NT2/D1 (cell line): ENCODE measurements at regions not wholly inside any gene's neighbourhood (a gene's known extent, or its start where the extent isn't known, plus 50 kb on each side); places are given as distances from the start of the nearest gene placed in this dataset.
"Not testable (repeated sequence)": the region's sequence is repeated elsewhere in the genome, so short reads cannot be mapped to it uniquely, and the experiment has no call there.

Experiments used
- DNase-seq: peaks from one replicate; pipeline ENCODE4 v3.0.0-alpha.2; 2011; ENCODE audit warnings: low read depth, low spot score
- H3K27me3 ChIP-seq: 2 replicates; pipeline ENCODE4 v1.6.0; 2011; ENCODE audit warnings: mild to moderate bottlenecking; ENCODE audit not compliant: insufficient read length, insufficient read depth
- H3K36me3 ChIP-seq: 2 replicates; pipeline ENCODE4 v1.6.1; 2011; ENCODE audit warnings: mild to moderate bottlenecking, low read length, mixed read lengths; ENCODE audit not compliant: insufficient read depth, insufficient read length
- H3K4me1 ChIP-seq: 2 replicates; pipeline ENCODE4 v1.5.1; 2011; ENCODE audit not compliant: insufficient read depth, insufficient read length
- H3K4me3 ChIP-seq: 2 replicates; pipeline ENCODE4 v1.5.1; 2011; ENCODE audit warnings: low read depth; ENCODE audit not compliant: insufficient read length
- H3K9ac ChIP-seq: 2 replicates; pipeline ENCODE4 v1.6.0; 2011; ENCODE audit warnings: low read depth; ENCODE audit not compliant: insufficient read length
- H3K9me3 ChIP-seq: 2 replicates; pipeline ENCODE4 v1.5.1; 2011; ENCODE audit warnings: mild to moderate bottlenecking, low read length; ENCODE audit not compliant: insufficient read depth
- SUZ12 ChIP-seq: IDR thresholded peaks from 2 replicates; pipeline ENCODE4 v1.6.1; 2011; ENCODE audit not compliant: insufficient read length, insufficient read depth; ENCODE audit errors: extremely low read depth
- YY1 ChIP-seq: IDR thresholded peaks from 2 replicates; pipeline ENCODE4 v1.6.1; 2011; ENCODE audit not compliant: insufficient read length, insufficient read depth
- ZNF274 ChIP-seq: IDR thresholded peaks from 2 replicates; pipeline ENCODE4 v1.6.1; 2011; ENCODE audit warnings: mild to moderate bottlenecking, low read depth, low read length

- Histone ChIP-seq H3K4me3 (no peak overlapping the region), H3K36me3 (no peaks in the 10 kb centered on the region), H3K27me3 (no peaks in the 10 kb centered on the region), H3K9me3 (no peaks in the 10 kb centered on the region), H3K9ac (no peak overlapping the region), H3K4me1 (no peaks in the 10 kb centered on the region)
- TF ChIP-seq SUZ12 (no peak), YY1 (no peak), ZNF274 (no peak)
- no peak for DNase-seq
Observed at GRCh38 chr1:143619851-143620250, 351.9 kb downstream of the FAM72C start.

- TF ChIP-seq ZNF274 (no peak), SUZ12 (no peak), YY1 (no peak)
- Histone ChIP-seq H3K4me3 (no peak overlapping the region), H3K9ac (no peak overlapping the region), H3K27me3 (no peaks in the 10 kb centered on the region), H3K36me3 (no peaks in the 10 kb centered on the region), H3K9me3 (no peaks in the 10 kb centered on the region), H3K4me1 (no peaks in the 10 kb centered on the region)
- no peak for DNase-seq
Observed at GRCh38 chr1:143611159-143611558, 360.6 kb downstream of the FAM72C start.

GRCh38 chr1:143610196-143610595, 361.6 kb downstream of the FAM72C start:
- Histone ChIP-seq H3K4me1 (no peaks in the 10 kb centered on the region), H3K4me3 (no peak overlapping the region), H3K9ac (no peak overlapping the region), H3K9me3 (no peaks in the 10 kb centered on the region), H3K27me3 (no peaks in the 10 kb centered on the region), H3K36me3 (no peaks in the 10 kb centered on the region)
- TF ChIP-seq SUZ12: no peak
- no peak for TF ChIP-seq YY1
- no peak for TF ChIP-seq ZNF274
- DNase-seq: no peak

- H3K27me3 ChIP-seq: no peaks in the 10 kb centered on the region
- H3K9me3 ChIP-seq: no peaks in the 10 kb centered on the region
- H3K4me3 ChIP-seq: no peak overlapping the region
- H3K36me3 ChIP-seq: no peaks in the 10 kb centered on the region
- no peaks in the 10 kb centered on the region for H3K4me1 ChIP-seq
- TF ChIP-seq YY1: no peak
- no peak for TF ChIP-seq ZNF274
- no peak for TF ChIP-seq SUZ12
- no peak for DNase-seq
- no peak overlapping the region for H3K9ac ChIP-seq
Observed at GRCh38 chr1:143604887-143605286, 366.9 kb downstream of the FAM72C start.

DNA sequence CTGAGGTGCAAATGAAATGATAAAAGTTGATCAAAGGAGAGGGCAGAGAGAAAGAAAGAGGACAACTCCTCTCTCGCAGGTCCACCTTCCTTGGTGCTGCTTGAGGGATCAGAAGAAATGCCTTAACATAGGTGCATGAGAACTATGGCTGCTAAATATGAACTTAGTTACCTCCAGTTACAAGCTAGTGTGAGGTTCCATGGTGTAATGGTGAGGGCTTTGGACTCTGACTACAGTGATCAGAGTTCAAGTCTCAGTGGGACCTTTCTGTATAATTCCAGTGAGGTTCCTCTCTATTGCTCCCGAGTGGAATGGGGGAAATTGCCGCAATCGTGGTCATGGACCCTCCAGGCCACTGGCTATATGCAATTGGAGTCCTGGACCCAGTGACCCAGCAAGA, 387.3 kb downstream of the FAM72C start:
- TF ChIP-seq ZNF274: no peak
- no peak for TF ChIP-seq SUZ12
- no peak for TF ChIP-seq YY1
- Histone ChIP-seq H3K9ac (no peak overlapping the region), H3K4me3 (no peak overlapping the region), H3K27me3 (no peaks in the 10 kb centered on the region), H3K9me3 (no peaks in the 10 kb centered on the region), H3K36me3 (no peaks in the 10 kb centered on the region), H3K4me1 (no peaks in the 10 kb centered on the region)
- no peak for DNase-seq

DNA sequence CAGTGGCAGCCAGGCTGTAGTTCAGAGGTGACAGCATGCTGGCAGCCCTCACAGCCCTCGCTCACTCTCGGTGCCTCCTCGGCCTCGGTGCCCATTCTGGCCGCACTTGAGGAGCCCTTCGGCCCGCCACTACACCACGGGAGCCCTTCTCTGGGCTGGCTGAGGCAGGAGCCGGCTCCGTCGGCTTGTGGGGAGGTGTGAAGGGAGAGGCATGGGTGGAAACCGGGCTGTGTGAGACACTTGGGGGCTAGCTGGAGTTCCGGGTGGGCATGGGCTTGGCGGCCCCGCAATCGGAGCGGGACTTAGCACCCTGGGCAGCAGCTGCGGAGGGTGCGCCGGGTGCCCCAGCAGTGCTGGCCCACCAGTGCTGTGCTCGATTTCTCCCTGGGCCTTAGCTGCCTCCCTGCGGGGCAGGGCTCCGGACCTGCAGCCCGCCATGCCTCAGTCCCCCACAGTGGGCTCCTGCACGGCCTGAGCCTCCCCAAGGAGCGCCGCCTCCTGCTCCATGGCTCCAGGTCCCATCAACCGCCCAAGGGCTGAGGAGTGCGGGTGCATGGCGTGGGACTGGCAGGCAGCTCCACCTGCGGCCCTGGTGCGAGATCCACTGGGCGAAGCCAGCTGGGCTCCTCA, 396.8 kb downstream of the FAM72C start:
- Histone ChIP-seq H3K27me3 (no peaks in the 10 kb centered on the region), H3K36me3 (no peaks in the 10 kb centered on the region), H3K4me1 (no peaks in the 10 kb centered on the region), H3K9ac (no peak overlapping the region), H3K9me3 (no peaks in the 10 kb centered on the region; the same call in 1 of the 2 replicates), H3K4me3 (no peak overlapping the region)
- DNase-seq: no peak
- no peak for TF ChIP-seq YY1
- no peak for TF ChIP-seq ZNF274
- TF ChIP-seq SUZ12: no peak

DNA sequence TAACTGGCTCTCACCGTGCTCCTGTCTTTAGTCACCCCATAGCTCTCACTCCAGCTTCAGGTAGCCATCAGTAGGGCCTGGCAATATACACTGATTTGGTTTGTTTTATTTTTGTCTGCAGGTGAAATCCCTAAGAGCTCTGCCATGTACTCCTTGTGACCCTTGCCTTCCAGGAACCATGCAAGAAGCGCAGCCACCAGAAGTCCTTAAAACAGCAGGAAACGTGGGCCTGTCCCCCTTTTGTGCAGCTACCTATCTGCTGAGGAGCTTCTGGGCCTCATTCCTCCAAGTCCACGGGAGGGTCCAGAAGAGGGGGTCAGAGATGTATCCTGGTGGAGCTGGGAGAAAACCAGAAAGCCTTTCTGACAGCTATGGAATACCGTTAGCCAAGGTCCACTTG, 399.1 kb downstream of the FAM72C start:
- not testable (repeated sequence) for H3K9ac ChIP-seq, H3K9me3 ChIP-seq, H3K36me3 ChIP-seq, H3K27me3 ChIP-seq, DNase-seq, H3K4me3 ChIP-seq, H3K4me1 ChIP-seq

- H3K9me3 ChIP-seq, DNase-seq: not testable (repeated sequence)
Observed at GRCh38 chr1:143563761-143564160, 408.0 kb downstream of the FAM72C start.

GRCh38 chr1:143553627-143554026, 418.2 kb downstream of the FAM72C start:
- no peak for DNase-seq
- Histone ChIP-seq H3K9ac (no peak overlapping the region), H3K9me3 (no peaks in the 10 kb centered on the region), H3K4me1 (no peaks in the 10 kb centered on the region), H3K27me3 (no peaks in the 10 kb centered on the region), H3K36me3 (no peaks in the 10 kb centered on the region), H3K4me3 (no peak overlapping the region)
- TF ChIP-seq YY1: no peak
- no peak for TF ChIP-seq ZNF274
- TF ChIP-seq SUZ12: no peak

More at GRCh38 chr1:143563761-143564160, 408.0 kb downstream of the FAM72C start:
- peak overlapping the region; percentile 11 for H3K4me3 ChIP-seq
- H3K27me3 ChIP-seq, H3K36me3 ChIP-seq, H3K4me1 ChIP-seq, H3K9ac ChIP-seq: not testable (repeated sequence)

DNA sequence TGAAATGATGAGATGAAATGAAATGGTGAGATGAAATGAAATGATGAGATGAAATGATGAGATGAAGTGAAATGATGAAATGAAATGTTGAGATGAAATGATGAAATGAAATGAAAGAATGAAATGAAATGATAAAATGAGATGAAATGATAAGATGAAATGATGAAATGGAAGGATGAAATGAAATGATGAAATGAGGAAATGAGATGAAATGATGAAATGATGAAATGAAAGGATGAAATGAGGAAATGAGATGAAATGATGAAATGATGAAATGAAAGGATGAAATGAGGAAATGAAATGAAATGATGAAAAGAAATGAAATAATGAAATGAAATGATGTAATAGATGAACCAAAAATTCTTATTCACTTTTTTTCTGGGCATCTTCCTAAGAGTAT, 467.1 kb downstream of the FAM72C start:
- not testable (repeated sequence) for H3K4me1 ChIP-seq, H3K9ac ChIP-seq, H3K4me3 ChIP-seq, DNase-seq, H3K36me3 ChIP-seq, H3K9me3 ChIP-seq, H3K27me3 ChIP-seq

DNA sequence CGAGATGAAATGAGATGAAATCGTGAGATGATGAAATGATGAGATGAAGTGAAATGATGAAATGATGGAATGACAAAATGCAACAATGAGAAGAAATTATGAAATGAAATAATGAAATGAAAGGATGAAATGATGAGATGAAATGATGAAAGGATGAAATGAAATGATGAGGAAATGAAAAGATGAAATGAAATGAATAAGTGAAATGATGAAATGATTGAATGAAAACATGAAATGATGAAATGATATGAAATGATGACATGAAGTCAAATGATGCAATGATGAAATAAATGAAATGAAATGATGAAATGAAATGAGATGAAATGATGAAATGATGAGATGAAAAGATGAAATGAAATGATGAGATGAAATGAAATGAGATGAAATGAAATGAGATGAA, 467.7 kb downstream of the FAM72C start:
- DNase-seq, H3K4me1 ChIP-seq, H3K27me3 ChIP-seq, H3K4me3 ChIP-seq, H3K36me3 ChIP-seq, H3K9me3 ChIP-seq, H3K9ac ChIP-seq: not testable (repeated sequence)

DNA sequence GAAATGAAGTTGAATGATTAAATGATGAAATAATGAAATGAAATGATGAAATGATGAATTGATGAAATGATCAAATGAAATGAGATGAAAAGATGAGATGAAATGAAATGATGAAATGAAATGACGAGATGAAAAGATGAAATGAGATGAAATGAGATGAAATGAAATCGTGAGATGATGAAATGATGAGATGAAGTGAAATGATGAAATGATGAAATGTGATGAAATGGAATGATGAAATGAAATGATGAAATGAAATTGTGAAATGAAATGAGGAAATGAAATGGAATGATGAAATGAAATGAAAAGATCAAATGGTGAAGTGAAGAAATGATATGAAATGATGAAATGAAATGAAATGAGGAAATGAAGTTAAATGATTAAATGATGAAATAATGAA, 468.7 kb downstream of the FAM72C start:
- H3K27me3 ChIP-seq, H3K9me3 ChIP-seq, H3K9ac ChIP-seq, DNase-seq, H3K4me1 ChIP-seq, H3K4me3 ChIP-seq, H3K36me3 ChIP-seq: not testable (repeated sequence)
